HG02973 (cell line): ENCODE measurements at regions not wholly inside any gene's neighbourhood (a gene's known extent, or its start where the extent isn't known, plus 50 kb on each side); places are given as distances from the start of the nearest gene placed in this dataset.
"Not testable (repeated sequence)": the region's sequence is repeated elsewhere in the genome, so short reads cannot be mapped to it uniquely, and the experiment has no call there.

Experiments used
- ATAC-seq: cut with Tn5 transposase; IDR thresholded peaks from one replicate; pipeline ENCODE4 v1.9.1; 2021; ENCODE audit warnings: moderate library complexity; ENCODE audit not compliant: unreplicated experiment

DNA sequence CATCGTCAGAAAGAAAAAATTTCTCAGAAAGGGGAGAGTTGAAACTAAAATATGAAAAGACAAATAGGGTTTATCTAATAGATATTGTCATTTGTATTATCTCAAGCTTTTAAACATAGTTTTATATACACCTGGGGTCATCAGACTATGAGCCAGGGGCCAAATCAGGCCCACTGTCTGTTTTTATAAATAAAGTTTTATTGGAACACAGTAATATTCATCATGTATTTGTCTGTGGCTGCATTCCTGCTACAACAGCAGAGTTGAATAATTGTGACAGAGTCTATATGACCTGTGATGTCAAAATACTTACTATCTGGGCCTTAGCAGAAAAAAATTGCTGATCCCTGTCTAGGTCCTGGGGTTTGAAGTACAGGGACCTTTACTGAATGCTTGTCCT is 120.5 kb upstream of the RUNX1 start:
- no peak for ATAC-seq

DNA sequence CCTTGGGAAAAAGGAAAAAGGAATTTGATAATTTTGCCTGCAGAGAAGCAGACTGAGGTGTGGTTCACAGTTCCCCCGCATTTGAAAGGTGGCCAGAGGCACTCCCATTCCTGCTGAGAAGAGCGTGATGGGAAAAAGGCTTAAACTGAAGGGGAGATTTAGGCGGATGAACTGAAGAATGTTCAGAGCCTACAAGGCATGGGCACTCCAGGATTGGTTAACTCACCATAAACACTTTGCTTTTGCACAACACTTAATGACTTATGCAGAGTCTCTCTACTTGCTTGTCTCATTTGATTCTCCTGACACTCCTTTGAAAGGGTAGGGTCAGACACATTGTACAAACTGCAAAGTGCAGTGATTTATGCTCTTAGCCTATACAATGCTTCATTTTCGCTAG is 119.6 kb upstream of the RUNX1 start:
- no peak for ATAC-seq

DNA sequence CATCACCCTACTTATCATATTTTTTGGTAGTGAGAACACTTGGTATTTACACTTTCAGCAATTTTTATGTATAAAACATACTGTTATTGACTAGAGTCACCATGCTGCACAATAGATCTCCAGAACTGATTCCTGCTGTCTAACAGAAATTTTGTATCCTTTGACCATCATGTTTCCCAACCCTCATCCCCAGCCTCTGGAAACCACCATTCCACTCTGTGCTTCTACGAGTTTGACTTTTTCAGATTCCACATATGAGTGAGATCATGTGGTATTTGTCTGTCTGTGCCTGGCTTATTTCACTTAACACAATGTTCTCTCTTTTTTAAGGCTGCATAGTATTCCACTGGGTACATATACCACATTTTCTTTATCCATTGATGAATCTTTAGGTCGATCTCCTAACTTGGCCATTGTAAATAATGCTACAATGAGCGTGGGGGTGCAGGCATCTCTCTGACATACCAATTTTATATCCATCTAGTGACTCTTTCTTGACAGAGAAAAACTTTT is 115.9 kb upstream of the RUNX1 start:
- no peak for ATAC-seq

DNA sequence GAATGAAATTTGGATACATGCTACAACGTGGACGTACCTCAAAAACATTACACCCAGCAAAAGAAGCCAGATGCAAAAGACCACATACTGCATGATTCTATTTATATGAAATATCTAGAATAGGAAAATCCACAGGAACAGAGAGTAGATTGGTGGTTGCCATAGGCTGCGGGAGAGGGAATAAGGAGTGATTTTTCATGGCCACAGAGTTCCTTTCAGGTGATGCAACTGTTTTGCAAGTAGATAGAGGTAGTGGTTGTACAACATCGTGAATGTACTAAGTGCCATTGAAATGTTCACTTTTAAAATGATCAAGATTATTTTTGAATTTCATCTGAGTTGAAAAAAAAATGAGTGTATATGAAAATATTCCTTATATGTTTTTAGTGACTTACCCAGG is 115.3 kb upstream of the RUNX1 start:
- ATAC-seq: no peak

DNA sequence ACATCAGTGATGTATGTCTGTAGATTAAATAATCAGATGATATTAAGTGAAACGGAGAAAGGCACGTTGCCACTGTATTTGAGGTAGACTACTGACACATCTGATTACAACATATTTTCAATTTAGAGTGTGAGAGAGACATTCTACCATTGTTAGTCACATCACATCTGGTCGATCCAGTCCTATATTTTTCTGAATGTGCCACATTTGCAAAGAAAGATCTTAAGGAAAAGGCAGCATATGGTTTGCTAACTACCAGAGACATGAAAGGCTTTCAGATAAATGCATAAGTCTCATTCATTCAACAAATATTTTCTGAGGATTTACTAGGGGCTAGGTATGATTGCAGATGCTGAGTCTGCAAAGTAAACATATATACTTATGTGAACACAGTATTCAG is 114.3 kb upstream of the RUNX1 start:
- ATAC-seq: no peak

DNA sequence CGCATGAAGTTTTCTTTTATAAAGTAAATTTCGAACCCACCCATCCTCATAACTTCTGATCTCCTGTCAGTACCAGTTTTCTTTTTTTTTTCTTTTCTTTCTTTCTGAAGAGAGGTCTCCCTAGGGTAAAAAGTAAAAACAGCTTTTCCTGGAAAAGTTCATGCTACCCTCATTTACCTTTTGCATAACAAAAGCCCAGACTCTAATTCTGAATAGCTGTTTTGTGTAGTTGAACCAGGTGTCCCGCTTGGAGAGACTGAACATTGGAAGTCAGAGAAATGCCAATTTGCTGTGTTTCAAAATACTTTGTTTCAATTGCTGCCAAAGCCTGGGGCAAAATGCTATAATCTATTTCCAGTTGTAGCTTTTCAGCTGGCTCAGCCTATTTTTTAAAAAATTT is 113.7 kb upstream of the RUNX1 start:
- ATAC-seq: no peak

DNA sequence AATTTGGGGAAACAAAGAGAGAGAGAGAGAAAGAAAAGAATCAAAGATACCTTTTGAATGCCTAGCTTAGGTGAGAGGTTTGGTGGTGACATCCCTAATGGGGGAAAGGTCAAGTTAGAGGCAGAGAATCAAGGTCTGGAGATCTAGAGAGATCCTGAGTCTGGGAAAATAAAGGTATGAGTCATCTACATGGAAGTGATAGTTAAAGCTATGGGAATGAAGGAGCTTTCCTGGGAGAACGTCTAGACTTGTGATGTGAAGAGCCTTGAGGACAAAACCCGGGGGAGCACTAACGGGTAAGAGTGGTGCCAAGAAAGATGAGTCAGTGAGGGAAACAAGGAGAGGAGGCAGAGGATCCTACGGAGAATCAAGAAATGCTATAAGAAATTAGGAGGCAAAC is 110.8 kb upstream of the RUNX1 start:
- ATAC-seq: no peak

DNA sequence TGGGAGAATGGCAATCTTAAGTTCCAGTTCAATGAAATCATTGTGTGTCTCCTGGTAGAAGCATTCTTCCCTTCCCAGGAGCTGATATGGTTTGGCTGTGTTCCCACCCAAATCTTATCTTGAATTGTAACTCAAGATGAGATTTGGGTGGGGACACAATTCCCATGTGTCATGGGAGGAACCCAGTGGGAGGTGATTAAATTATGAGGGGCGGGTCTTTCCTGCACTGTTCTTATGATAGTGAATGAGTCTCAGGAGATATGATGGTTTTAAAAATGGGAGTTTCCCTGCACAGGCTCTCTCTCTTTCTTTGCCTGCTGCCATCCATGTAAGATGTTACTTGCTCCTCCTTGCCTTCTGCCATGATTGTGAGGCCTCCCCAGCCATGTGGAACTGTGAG is 108.3 kb upstream of the RUNX1 start:
- ATAC-seq: not testable (repeated sequence)

DNA sequence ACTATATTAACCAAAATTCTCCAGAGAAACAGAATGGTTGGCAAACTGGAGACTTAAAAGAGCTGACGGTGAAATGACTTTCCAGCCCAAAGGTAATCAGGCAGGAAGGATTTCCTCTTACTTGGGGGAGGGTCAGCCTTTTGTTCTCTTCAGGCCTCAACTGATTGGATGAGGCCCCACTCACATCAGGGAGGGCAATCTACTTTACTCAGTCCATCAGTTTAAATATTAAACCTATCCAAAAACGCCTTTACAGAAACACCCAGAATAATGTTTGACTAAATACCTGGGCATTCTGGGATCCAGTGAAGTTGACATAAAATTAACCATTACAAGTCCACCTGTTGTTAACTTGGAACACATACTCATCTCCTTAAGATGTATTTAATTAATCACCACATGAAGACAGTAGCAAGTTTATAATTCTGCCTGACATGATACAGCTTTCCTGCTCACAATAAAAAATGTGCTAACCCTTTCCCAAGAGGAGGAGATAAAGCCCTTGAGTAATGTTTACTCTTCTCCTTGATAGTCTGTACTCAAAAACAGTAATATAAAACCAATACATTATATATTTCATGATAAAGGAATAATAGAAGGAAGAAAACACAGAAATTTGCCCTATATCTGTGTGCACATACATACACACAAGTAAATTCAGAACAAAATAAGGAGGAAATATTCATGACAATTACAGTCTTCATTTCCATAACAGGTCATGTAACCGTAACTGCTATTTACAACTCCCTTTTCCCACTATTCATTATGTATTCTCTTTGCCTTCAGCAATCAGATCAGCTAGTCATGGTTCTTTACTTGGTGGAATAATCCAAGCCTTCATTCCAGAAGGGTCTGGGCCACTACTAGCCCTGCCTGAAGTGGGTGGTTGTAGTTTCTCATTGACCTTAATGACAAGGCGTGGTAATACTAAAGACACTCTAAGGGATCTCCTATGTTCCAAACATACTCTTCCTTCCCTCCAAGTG is 107.5 kb upstream of the RUNX1 start:
- no peak for ATAC-seq

DNA sequence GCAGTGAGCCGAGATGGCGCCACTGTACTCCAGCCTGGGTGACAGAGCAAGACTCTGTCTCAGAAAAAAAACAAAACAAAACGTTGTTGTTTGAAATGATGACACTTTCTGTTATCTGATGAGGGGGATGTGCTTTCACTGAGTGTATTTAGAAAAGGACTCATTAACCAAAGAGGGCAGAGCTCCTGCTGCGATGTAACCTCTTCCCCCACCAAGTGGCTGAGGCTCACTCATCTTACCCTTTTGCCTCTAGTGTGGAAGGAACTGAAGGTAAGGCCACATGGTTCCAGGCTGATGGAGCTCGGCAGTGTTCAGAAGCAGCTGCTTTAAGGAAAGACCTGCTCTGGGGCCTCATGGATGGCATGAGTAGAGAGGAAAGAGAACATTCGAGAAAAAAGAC is 105.7 kb upstream of the RUNX1 start:
- no peak for ATAC-seq

DNA sequence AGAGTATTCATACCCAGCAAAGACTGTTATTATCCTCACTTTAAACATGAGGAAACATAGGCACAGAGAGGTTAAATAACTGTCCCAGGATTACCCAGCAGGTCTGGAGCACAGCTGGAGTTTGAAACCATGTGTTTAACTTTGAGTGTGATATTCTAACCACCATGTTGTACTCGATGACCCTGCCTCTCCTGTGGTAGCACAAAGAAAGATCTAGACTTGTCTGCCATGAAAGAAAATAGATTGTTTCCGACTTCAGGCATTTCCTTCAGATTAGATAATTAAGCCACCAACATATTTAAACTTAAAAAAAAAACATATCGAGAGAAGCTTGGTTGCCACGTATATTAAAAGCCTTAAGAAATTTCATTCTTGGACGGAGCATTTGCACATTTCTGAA is 104.6 kb upstream of the RUNX1 start:
- ATAC-seq: no peak

DNA sequence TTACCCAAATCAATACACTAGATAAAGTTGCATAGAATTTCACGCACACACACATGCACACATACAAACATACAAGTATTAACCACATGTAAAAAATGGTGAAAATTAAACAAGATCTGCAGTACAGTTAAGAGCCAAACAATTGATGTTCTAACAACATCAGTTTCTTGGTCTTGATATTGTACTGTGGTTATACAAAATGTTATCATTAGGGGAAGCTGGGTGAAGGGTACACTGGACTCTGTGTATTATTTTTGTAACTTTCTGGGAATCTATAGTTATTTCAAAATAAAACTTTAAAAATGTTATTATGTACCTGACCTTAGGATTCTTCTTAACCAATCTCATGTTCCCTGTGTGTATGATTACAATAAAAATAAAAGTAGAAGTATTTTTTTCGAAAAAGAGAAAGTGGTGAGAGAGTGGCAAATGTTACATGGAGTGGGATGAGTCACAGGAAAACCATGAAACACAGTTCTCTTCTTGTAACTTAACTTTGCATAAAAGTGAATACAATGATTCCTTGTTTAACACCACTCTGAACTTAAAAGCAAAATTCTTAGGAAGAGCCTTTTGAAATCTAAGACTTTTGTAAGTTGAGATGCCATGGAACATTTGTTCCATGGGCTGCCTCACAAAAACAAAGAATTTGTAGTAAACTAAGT is 101.6 kb upstream of the RUNX1 start:
- no peak for ATAC-seq

DNA sequence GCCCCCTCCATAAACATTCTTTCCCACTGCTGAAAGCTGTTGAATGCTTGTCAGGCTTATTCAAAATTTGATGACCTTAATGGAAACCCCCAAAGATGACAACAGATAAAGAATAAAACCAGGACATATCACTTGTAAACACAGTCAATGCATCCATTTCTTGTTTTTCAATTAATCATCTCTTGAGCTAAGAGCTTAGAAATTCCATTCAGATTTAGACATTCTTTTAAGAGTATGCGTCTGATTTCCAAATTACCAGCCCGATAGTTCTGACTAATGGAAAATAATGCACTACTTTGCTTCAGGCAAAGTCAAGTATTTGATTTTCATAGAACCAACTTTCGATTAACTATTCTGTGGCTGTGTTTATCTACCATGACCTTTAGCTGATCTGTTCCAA is 100.6 kb upstream of the RUNX1 start:
- no peak for ATAC-seq

DNA sequence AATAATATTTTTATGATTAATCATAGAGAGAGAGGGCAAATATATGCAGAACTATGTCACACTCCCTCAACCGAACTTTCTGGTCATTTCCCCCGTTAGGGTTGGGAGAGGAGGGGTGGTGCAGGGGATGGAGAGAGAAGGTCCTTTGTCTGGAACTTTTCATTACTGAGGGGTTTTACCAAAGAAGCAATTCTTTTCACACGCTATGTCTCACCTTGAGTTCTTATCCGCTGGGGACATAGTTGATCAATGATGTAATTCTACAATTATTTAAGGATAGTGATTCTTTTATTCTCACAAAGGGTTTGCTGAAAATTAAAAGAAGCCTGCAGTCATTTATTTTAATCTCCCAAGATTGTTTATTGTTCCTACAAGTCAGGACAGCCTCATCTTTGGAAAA is 98.3 kb upstream of the RUNX1 start:
- no peak for ATAC-seq

DNA sequence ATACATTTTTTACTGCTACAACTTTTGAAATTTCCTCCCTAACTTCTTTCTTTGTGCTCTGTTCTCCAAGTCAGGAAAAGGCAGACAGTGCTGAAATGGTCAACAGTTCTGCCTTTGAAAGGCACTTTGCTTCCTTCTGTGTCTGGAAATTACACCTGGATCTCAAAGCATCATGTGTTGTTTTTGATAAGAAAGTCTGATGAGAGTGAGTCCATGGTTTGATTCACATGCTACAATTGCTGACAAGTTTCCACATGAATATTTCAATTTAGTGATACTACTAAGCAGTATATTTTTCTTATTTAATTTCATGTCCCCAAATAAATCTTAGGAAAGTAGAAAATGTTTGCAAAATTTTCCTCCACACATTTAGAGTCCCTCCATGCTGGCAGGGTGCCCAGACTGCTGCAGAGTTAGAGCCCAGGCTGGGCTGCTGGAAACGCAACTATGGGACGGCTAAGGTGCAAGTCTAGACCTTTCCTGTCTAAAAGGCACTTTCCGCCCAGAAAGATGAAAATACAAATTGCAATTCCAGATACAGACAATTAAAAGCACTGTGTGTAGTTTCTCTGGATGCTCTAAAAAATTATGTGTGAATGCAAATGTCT is 96.6 kb upstream of the RUNX1 start:
- no peak for ATAC-seq

DNA sequence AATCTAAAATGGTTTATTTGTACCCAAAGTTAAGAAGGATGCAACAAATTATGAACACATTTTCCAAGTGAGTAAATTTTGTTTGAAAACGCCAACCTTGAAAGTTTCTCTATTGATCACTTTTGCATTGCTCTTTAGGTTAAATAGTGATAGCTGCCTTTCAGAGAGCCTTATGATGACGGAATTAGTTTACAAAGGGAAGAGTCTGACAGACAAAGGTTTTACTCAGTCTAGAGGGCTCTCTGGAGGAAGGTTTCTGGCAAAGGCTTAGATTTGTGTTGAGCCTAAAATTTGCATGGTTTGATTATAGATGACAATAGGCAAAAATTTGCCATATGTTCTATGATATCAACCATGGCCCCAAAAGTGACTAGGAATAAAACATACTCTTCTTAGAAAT is 95.9 kb upstream of the RUNX1 start:
- no peak for ATAC-seq

DNA sequence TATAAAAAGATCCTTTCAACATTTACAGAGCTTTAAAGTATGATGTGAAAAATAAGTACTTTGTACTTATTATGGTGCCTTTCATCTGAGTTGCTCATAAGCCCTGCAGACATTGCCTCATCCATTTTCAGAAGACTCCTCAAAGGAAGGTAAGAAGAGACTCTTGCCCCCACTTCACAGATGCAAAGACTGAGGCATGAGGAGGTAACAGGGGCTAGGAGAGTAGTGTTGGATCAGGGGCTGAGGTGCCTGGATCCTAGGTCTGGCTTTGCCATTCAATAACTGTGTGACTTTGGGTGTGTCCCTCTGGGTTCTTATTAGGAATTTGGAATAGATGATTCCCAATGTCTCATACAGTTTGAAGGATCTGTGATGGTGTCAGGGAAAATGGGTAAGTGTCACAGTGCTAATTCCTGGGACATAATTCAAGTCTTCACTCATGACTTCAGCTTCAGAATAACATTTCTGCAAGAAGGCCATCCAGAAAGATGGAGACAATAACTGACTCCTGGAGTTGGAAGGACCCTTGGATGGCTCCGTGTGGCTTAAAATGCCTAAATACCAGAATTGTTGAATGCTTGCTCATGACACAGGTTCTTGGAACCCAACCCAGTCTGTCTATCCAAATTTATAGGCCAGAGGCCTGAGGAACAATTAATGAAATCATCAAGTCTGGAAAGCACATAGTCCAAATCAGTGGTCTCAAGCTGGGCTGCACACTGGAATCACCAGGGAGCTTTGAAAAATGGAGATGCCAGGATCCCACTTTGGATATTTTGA is 93.1 kb upstream of the RUNX1 start:
- ATAC-seq: no peak

DNA sequence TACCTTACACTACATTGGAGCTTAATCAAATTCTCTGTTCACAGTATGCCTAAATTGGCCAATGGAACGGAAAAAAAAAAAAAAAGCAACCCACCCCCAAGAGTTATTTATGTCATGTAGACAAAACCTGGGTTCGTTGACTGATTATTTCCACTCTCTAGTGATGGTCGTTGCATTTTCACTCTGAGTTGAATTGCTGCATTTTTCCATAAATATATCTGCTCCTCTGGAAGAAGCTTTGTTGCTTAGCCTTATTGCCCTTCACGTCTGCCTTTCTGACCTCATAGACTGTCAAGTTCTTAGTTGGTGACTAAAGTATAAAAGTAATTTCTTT is 90.2 kb upstream of the RUNX1 start:
- no peak for ATAC-seq

DNA sequence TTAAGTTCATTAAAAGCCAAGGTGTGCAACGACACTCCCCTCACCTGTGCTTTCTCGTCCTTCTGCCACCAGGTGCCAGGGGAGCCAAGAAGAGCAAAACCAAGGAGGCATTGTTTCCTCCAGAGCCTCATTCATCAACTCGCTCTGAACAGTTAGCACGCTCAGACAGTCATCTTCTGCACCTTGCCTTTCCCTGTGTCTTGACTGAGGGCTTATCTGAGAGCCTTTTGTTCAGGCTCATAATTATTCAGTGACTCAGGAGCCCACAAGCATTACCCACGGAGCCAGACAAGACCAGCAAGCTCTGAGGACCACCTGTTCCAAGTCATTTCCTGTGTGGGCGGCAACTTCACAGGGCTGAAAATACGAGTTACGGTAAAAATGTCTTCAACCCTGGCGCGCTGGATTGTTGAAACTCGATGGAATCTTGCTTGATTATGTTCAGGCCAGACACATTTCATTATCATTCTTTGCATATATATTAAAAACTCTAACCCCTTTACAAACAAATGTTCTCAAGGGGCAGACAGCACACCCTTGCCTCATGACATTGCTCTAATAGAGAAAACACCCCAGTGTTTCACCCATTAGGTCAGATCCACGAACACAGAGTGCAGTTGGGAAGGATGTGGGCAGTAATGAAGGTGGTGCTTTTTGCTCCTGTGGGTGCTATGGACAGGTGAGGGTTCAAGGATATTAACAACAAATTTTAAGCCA is 89.7 kb upstream of the RUNX1 start:
- no peak for ATAC-seq

DNA sequence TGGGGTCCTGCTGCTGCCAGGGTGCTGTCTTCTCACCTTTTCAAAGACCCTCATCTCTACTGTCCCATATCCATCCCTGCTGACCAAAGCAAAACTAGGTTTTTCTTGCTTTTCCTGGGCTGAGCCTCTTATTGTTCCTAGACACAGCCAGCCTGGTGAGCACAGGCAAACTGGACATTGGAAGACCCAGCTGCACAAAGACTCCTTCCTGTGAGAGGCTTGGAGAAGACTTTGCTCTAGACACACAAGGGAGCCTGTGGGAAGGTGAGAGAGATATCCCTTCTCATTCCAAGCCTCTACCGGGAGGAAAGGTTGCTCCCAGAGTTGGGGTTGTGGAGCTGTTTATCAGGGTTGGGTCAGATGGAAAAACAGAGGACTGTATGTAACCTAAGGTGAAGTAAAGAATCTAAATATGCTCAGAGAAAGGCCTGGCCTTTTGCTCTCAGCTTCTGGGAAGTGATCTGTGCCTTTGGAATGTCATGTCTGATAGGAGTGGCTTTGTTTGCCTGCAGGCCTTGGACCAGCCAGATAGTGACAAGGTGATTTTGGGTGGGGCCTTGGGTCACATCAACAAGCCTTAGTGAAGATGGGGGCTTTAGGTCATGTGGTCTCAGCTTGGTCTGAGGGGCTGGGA is 87.6 kb upstream of the RUNX1 start:
- ATAC-seq: no peak
